ENCODE measurements at regions not wholly inside any gene's neighbourhood (a gene's known extent, or its start where the extent isn't known, plus 50 kb on each side); places are given as distances from the start of the nearest gene placed in this dataset.

DNA sequence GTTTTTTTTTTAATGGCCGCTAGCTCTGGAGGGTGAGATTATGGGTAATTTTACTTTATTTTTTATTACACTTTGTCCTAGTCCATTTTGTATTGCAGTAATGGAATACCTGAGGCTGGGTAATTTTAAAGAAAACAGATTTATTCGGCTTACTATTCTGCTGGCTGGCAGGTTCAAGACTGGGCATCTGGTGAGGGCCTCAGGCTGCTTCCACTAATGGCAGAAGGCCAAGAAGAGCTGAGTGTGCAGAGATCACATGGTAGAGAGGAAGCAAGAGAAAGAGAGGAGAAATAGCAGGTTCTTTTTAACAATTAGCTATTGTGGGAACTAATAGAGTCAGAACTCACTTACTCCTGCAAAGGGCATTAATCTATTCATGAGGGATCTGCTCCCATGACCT is 52.4 kb upstream of the ARHGAP28 start:
- TF ChIP-seq, protein P1, sequence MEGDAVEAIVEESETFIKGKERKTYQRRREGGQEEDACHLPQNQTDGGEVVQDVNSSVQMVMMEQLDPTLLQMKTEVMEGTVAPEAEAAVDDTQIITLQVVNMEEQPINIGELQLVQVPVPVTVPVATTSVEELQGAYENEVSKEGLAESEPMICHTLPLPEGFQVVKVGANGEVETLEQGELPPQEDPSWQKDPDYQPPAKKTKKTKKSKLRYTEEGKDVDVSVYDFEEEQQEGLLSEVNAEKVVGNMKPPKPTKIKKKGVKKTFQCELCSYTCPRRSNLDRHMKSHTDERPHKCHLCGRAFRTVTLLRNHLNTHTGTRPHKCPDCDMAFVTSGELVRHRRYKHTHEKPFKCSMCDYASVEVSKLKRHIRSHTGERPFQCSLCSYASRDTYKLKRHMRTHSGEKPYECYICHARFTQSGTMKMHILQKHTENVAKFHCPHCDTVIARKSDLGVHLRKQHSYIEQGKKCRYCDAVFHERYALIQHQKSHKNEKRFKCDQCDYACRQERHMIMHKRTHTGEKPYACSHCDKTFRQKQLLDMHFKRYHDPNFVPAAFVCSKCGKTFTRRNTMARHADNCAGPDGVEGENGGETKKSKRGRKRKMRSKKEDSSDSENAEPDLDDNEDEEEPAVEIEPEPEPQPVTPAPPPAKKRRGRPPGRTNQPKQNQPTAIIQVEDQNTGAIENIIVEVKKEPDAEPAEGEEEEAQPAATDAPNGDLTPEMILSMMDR (IDR thresholded peaks at IDR 0.05; ENCODE audit: insufficient read depth in 1 of 2, low read depth in 1 of 2, low read length in 1 of 2, severe bottlenecking in 1 of 2, unreplicated experiment in 1 of 2): no peak
- intact Hi-C loops (cut with micrococcal nuclease; ENCODE audit: unreplicated experiment): no loop called here
- no peaks in the 10 kb centered on the region for H3K27me3 ChIP-seq (replicated peaks; ENCODE audit: control insufficient read depth, insufficient read depth, low read length)
- no peaks in the 10 kb centered on the region for H3K4me1 Mint-ChIP-seq (ENCODE audit: low read depth, unreplicated experiment)
- POLR2A ChIA-PET: no interaction called here
- H3K27ac Mint-ChIP-seq (ENCODE audit: unreplicated experiment): no peak overlapping the region
- peaks cover 11% of the 10 kb centered on the region for H3K4me1 ChIP-seq
- no peak for DNase-seq
- H3K27me3 Mint-ChIP-seq (ENCODE audit: insufficient read depth, unreplicated experiment): no peaks in the 10 kb centered on the region
- H3K4me3 Mint-ChIP-seq (ENCODE audit: unreplicated experiment): no peak overlapping the region
- no peaks in the 10 kb centered on the region for H3K9me3 ChIP-seq
- H3K4me3 ChIP-seq (ENCODE audit: low read depth, low read length): no peak overlapping the region
- peaks cover 23% of the 10 kb centered on the region for H3K9me3 Mint-ChIP-seq (ENCODE audit: unreplicated experiment)
- H3K36me3 ChIP-seq (ENCODE audit: control insufficient read depth, insufficient read depth, low read length): no peaks in the 10 kb centered on the region
- CTCF ChIA-PET: no interaction called here
- H3K36me3 Mint-ChIP-seq (ENCODE audit: insufficient read depth, unreplicated experiment): no peaks in the 10 kb centered on the region
- BruUV-seq (replicated peaks): no TSS peak

DNA sequence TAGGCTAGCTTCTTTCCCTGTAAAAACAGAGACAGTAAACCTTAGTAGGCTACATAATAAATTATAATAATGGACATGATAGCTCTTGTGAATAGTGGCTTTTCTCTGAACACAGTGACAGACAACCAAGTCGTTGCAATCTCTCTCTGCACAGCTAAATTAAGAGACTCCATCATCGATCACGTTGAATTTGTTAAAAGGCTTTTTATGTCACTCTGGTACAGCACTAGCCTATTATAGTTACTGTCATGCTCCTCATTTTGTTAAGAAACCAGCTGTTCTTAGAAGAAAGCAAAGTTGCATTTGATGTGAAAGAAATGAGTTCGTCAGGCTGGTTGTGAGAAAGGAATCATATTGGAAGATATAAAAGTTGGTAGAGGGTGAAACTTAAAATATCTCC is 50.3 kb upstream of the ARHGAP28 start:
- POLR2A ChIA-PET: no interaction called here
- intact Hi-C loops (cut with micrococcal nuclease; ENCODE audit: unreplicated experiment): no loop called here
- Histone ChIP-seq H3K4me3 (ENCODE audit: low read depth, low read length) (no peak overlapping the region), H3K27me3 (replicated peaks; ENCODE audit: control insufficient read depth, insufficient read depth, low read length) (no peaks in the 10 kb centered on the region), H3K36me3 (ENCODE audit: control insufficient read depth, insufficient read depth, low read length) (no peaks in the 10 kb centered on the region), H3K4me1 (peaks cover 25% of the 10 kb centered on the region), H3K9me3 (no peaks in the 10 kb centered on the region)
- TF ChIP-seq, protein P1 (IDR thresholded peaks at IDR 0.05; ENCODE audit: insufficient read depth in 1 of 2, low read depth in 1 of 2, low read length in 1 of 2, severe bottlenecking in 1 of 2, unreplicated experiment in 1 of 2): no peak
- no peak overlapping the region for H3K27ac Mint-ChIP-seq (ENCODE audit: unreplicated experiment)
- H3K36me3 Mint-ChIP-seq (ENCODE audit: insufficient read depth, unreplicated experiment): peaks cover 8% of the 10 kb centered on the region
- BruUV-seq (replicated peaks): no TSS peak
- peaks cover 9% of the 10 kb centered on the region for H3K9me3 Mint-ChIP-seq (ENCODE audit: unreplicated experiment)
- H3K4me1 Mint-ChIP-seq (ENCODE audit: low read depth, unreplicated experiment): no peaks in the 10 kb centered on the region
- no peak overlapping the region for H3K4me3 Mint-ChIP-seq (ENCODE audit: unreplicated experiment)
- H3K27me3 Mint-ChIP-seq (ENCODE audit: insufficient read depth, unreplicated experiment): no peaks in the 10 kb centered on the region
- no peak for DNase-seq
- CTCF ChIA-PET: no interaction called here

All from Caco-2 (cell line).